ENCODE measurements at regions not wholly inside any gene's neighbourhood (a gene's known extent, or its start where the extent isn't known, plus 50 kb on each side); places are given as distances from the start of the nearest gene placed in this dataset.

DNA sequence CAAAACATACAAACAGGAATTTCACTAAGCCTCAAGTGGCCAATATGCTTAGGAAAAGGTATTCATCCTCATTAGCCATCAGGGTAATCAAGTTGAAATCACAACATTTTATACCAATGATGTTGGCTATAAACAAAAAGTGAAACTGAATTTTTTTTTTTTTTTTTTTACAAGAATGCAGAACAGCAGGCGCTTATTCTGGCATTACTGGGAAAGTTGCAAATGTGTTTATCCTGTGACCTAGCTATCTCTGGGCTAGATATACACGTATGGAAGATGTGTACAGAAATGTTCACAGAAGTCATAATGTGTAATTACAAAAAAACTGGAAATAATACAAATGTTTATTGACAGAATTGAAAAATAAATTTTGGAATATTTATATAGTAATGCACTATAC is 1430.4 kb upstream of the TENM3 start:
- TF ChIP-seq, protein P1, sequence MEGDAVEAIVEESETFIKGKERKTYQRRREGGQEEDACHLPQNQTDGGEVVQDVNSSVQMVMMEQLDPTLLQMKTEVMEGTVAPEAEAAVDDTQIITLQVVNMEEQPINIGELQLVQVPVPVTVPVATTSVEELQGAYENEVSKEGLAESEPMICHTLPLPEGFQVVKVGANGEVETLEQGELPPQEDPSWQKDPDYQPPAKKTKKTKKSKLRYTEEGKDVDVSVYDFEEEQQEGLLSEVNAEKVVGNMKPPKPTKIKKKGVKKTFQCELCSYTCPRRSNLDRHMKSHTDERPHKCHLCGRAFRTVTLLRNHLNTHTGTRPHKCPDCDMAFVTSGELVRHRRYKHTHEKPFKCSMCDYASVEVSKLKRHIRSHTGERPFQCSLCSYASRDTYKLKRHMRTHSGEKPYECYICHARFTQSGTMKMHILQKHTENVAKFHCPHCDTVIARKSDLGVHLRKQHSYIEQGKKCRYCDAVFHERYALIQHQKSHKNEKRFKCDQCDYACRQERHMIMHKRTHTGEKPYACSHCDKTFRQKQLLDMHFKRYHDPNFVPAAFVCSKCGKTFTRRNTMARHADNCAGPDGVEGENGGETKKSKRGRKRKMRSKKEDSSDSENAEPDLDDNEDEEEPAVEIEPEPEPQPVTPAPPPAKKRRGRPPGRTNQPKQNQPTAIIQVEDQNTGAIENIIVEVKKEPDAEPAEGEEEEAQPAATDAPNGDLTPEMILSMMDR (IDR thresholded peaks at IDR 0.05): no peak
- no peak for TF ChIP-seq POLR2A (IDR thresholded peaks at IDR 0.05)
